HEK293T (cell line): ENCODE measurements at regions not wholly inside any gene's neighbourhood (a gene's known extent, or its start where the extent isn't known, plus 50 kb on each side); places are given as distances from the start of the nearest gene placed in this dataset.

Experiments
- CTCF ChIA-PET: fragments of 350-600 bp; formaldehyde crosslinking; extraction: SDS; loops from one replicate; lab custom pipeline; 2021; ENCODE audit warnings: antibody characterized with exemption, inconsistent platforms; lab: Yijun Ruan, JAX
- POLR2A ChIA-PET: fragments of 350-600 bp; formaldehyde crosslinking; extraction: SDS; loops from one replicate; lab custom pipeline; 2020; ENCODE audit warnings: antibody characterized with exemption, inconsistent platforms; lab: Yijun Ruan, JAX
- DNase-seq: peaks from one replicate; pipeline ENCODE4 v3.0.0; 2012; ENCODE audit warnings: mixed read lengths; ENCODE audit errors: extremely low spot score
- ARNT ChIP-seq: fragments of 450-650 bp; IDR thresholded peaks from 2 replicates; pipeline ENCODE4 v1.6.1; 2017; ENCODE audit warnings: mild to moderate bottlenecking
- BHLHE40 ChIP-seq: fragments of 450-650 bp; IDR thresholded peaks from 2 replicates; pipeline ENCODE4 v1.6.1; 2016; ENCODE audit warnings: mild to moderate bottlenecking, moderate library complexity, borderline replicate concordance
- CTBP1 ChIP-seq: fragments of 450-650 bp; IDR thresholded peaks from 2 replicates; pipeline ENCODE4 v1.6.1; 2016; ENCODE audit warnings: borderline replicate concordance
- ELF4 ChIP-seq: fragments of 450-650 bp; IDR thresholded peaks from 2 replicates; pipeline ENCODE4 v1.6.1; 2017; ENCODE audit warnings: antibody characterized with exemption
- FOXA1 ChIP-seq: fragments of 450-650 bp; IDR thresholded peaks from 2 replicates; pipeline ENCODE4 v1.6.1; 2016; ENCODE audit warnings: mild to moderate bottlenecking
- FOXK2 ChIP-seq: fragments of 450-650 bp; IDR thresholded peaks from 2 replicates; pipeline ENCODE4 v1.6.1; 2016; ENCODE audit warnings: mild to moderate bottlenecking
- FOXM1 ChIP-seq: fragments of 450-650 bp; IDR thresholded peaks from 2 replicates; pipeline ENCODE4 v1.6.1; 2017; ENCODE audit warnings: mild to moderate bottlenecking, borderline replicate concordance
- HDGF ChIP-seq: fragments of 450-650 bp; IDR thresholded peaks from 2 replicates; pipeline ENCODE4 v1.6.1; 2017; ENCODE audit warnings: antibody characterized with exemption, borderline replicate concordance
- L3MBTL2 ChIP-seq: fragments of 450-650 bp; conservative IDR thresholded peaks from 2 replicates; pipeline ENCODE4 v1.6.1; 2016; ENCODE audit warnings: mild to moderate bottlenecking
- LEF1 ChIP-seq: fragments of 450-650 bp; IDR thresholded peaks from 2 replicates; pipeline ENCODE4 v1.6.1; 2017; ENCODE audit warnings: mild to moderate bottlenecking, borderline replicate concordance
- NFRKB ChIP-seq: fragments of 450-650 bp; IDR thresholded peaks from 2 replicates; pipeline ENCODE4 v1.6.1; 2016; ENCODE audit warnings: mild to moderate bottlenecking, moderate library complexity
- SP1 ChIP-seq: fragments of 450-650 bp; IDR thresholded peaks from 2 replicates; pipeline ENCODE4 v1.6.1; 2017
- SUZ12 ChIP-seq: fragments of 450-650 bp; IDR thresholded peaks from 2 replicates; pipeline ENCODE4 v1.6.1; 2016; ENCODE audit warnings: mild to moderate bottlenecking
- TARDBP ChIP-seq: fragments of 450-650 bp; IDR thresholded peaks from 2 replicates; pipeline ENCODE4 v1.6.1; 2016
- ZNF384 ChIP-seq: fragments of 450-650 bp; IDR thresholded peaks from 2 replicates; pipeline ENCODE4 v1.6.1; 2016
- TF ChIP-seq, protein P1 (sequence below): fragments of 450-650 bp; IDR thresholded peaks from 2 replicates; pipeline ENCODE4 v1.6.1; 2016

GRCh38 chr18:59810735-59811520 is 88.9 kb upstream of the PMAIP1 start:
- no peak for DNase-seq
- TF ChIP-seq LEF1 (no peak), TARDBP (no peak), BHLHE40 (no peak), SUZ12 (no peak), ARNT (no peak), L3MBTL2 (no peak), FOXK2 (no peak), HDGF (no peak), FOXA1 (no peak), ELF4 (no peak), ZNF384 (no peak), SP1 (no peak), NFRKB (no peak), FOXM1 (no peak), CTBP1 (no peak)
- TF ChIP-seq, protein P1, sequence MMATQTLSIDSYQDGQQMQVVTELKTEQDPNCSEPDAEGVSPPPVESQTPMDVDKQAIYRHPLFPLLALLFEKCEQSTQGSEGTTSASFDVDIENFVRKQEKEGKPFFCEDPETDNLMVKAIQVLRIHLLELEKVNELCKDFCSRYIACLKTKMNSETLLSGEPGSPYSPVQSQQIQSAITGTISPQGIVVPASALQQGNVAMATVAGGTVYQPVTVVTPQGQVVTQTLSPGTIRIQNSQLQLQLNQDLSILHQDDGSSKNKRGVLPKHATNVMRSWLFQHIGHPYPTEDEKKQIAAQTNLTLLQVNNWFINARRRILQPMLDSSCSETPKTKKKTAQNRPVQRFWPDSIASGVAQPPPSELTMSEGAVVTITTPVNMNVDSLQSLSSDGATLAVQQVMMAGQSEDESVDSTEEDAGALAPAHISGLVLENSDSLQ = no peak
- POLR2A ChIA-PET = no interaction called here
- CTCF ChIA-PET = interaction anchor here (1.8 kb wide), 1 partner anchor 13 kb away, joined by 9 read pairs; no protein-coding TSS in a partner anchor

GRCh38 chr18:59810183-59810582 is 89.6 kb upstream of the PMAIP1 start:
- DNase-seq = no peak
- POLR2A ChIA-PET = no interaction called here
- TF ChIP-seq TARDBP (no peak), LEF1 (no peak), SP1 (no peak), BHLHE40 (no peak), CTBP1 (no peak)
- TF ChIP-seq, protein P1 = no peak
- CTCF ChIA-PET = interaction anchor here (1.8 kb wide), 1 partner anchor 14 kb away, joined by 9 read pairs; no protein-coding TSS in a partner anchor

GRCh38 chr18:59802031-59802430 is 97.8 kb upstream of the PMAIP1 start:
- DNase-seq = no peak
- ChIA-PET POLR2A (no interaction called here), CTCF (interaction anchor here (1.7 kb wide), 1 partner anchor 105 kb away, joined by 5 read pairs; the partner anchor contains the start of gene CCBE1)
- TF ChIP-seq FOXA1 (no peak), ARNT (no peak)
- TF ChIP-seq, protein P1 = no peak

- ChIA-PET CTCF (interaction anchor here (1.7 kb wide), 1 partner anchor 104 kb away, joined by 5 read pairs; the partner anchor contains the start of gene CCBE1), POLR2A (no interaction called here)
- DNase-seq = no peak
- no peak for TF ChIP-seq LEF1
- no peak for TF ChIP-seq SUZ12
- TF ChIP-seq, protein P1 = no peak
- TF ChIP-seq L3MBTL2 = no peak
- no peak for TF ChIP-seq SP1
- TF ChIP-seq FOXM1 = no peak
- no peak for TF ChIP-seq ZNF384
- no peak for TF ChIP-seq NFRKB
- TF ChIP-seq BHLHE40 = no peak
- no peak for TF ChIP-seq CTBP1
- TF ChIP-seq HDGF = no peak
- no peak for TF ChIP-seq ARNT
- no peak for TF ChIP-seq FOXK2
- no peak for TF ChIP-seq TARDBP
- no peak for TF ChIP-seq FOXA1
- TF ChIP-seq ELF4 = no peak
Observed at GRCh38 chr18:59801576-59801975, 98.2 kb upstream of the PMAIP1 start.

DNA sequence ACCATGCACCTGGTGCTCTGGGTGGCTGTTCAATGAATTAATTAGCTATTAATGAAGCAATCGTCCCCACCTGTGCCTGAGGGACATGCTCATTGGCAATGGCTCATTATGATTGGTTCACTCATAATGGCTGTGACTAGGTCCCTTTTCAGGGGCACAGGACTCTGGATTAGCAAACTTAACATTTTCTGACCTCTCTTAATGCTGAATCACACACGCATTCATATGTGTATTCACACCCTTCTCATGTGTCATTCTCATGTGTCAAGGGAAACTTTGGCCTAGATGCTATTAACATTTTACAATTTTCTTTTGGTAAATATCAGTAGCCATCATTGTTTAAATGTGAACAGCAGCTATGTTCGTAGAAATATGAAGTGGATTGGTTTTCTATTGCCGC is 98.9 kb upstream of the PMAIP1 start:
- CTCF ChIA-PET = interaction anchor here (0.7 to 1.7 kb wide), 2 partner anchors 104 to 332 kb away, joined by 5 to 6 read pairs; partner anchors contain the start of gene CCBE1
- DNase-seq = no peak
- TF ChIP-seq TARDBP = no peak
- no peak for TF ChIP-seq ARNT
- no peak for TF ChIP-seq ZNF384
- no peak for TF ChIP-seq CTBP1
- TF ChIP-seq ELF4 = no peak
- no peak for TF ChIP-seq FOXM1
- TF ChIP-seq FOXK2 = no peak
- no peak for TF ChIP-seq BHLHE40
- no peak for TF ChIP-seq HDGF
- no peak for TF ChIP-seq LEF1
- no peak for TF ChIP-seq NFRKB
- no peak for TF ChIP-seq SP1
- TF ChIP-seq, protein P1 = no peak
- POLR2A ChIA-PET = no interaction called here
